SK-N-SH (cell line): ENCODE measurements at regions not wholly inside any gene's neighbourhood (a gene's known extent, or its start where the extent isn't known, plus 50 kb on each side); places are given as distances from the start of the nearest gene placed in this dataset.

ENCODE experiments used
- CTCF ChIA-PET: fragments of 300-600, 350-600 bp; formaldehyde crosslinking; extraction: SDS; loops from one replicate; lab custom pipeline; 2021; lab: Yijun Ruan, JAX
- POLR2A ChIA-PET: fragments of 350-600 bp; sonication (Branson Sonifier 250); formaldehyde crosslinking; extraction: SDS; loops from one replicate; lab custom pipeline; 2020; ENCODE audit warnings: antibody characterized with exemption, inconsistent platforms; lab: Yijun Ruan, JAX
- DNase-seq: peaks from one replicate; pipeline ENCODE4 v3.0.0; 2012
- H2AFZ ChIP-seq: fragments of 200-600 bp; sonication (generic); 2 replicates; pipeline ENCODE4 v1.8.1; 2016; ENCODE audit warnings: antibody characterized with exemption, mild to moderate bottlenecking, low read depth
- H3F3A ChIP-seq: fragments of 200-600 bp; sonication (generic); replicated peaks from 2 replicates; pipeline ENCODE3; 2016; ENCODE audit warnings: antibody characterized with exemption, mild to moderate bottlenecking; ENCODE audit not compliant: insufficient read depth
- H3K27ac ChIP-seq, 2 experiments: fragments of 200-500 bp in 1 of 2; fragments of 200-600 bp in 1 of 2; sonication (Bioruptor generic) in 1 of 2; sonication (generic), shearing (Covaris generic) in 1 of 2; 2 replicates each; pipeline versions ENCODE4 v1.5.1 to v1.6.1; 2014 to 2016; ENCODE audit warnings: low read depth in 2 of 2, inconsistent platforms in 1 of 2, low read length in 1 of 2, mild to moderate bottlenecking in 1 of 2, mixed read lengths in 1 of 2
- H3K27me3 ChIP-seq: fragments of 200-600 bp; sonication (generic), shearing (Covaris generic); 2 replicates; pipeline ENCODE4 v1.6.1; 2016; ENCODE audit warnings: mixed run types; ENCODE audit not compliant: insufficient read depth
- H3K36me3 ChIP-seq, 2 experiments: fragments of 200-500 bp in 1 of 2; fragments of 200-600 bp in 1 of 2; sonication (Bioruptor generic) in 1 of 2; sonication (generic) in 1 of 2; replicated peaks in 1 of 2; 2 replicates each; pipeline versions ENCODE3 to v1.5.1; 2014 to 2016; ENCODE audit warnings: low read length in 1 of 2, mild to moderate bottlenecking in 1 of 2; ENCODE audit not compliant: insufficient read depth in 2 of 2, control insufficient read depth in 1 of 2
- H3K4me1 ChIP-seq, 2 experiments: fragments of 200-500 bp in 1 of 2; fragments of 200-600 bp in 1 of 2; sonication (Bioruptor generic) in 1 of 2; sonication (generic), shearing (Covaris generic) in 1 of 2; 2 replicates each; pipeline versions ENCODE4 v1.5.1 to v1.6.1; 2014 to 2016; ENCODE audit warnings: low read depth in 1 of 2, low read length in 1 of 2, mixed run types in 1 of 2; ENCODE audit not compliant: insufficient read depth in 2 of 2, control insufficient read depth in 1 of 2
- H3K4me2 ChIP-seq: fragments of 200-600 bp; sonication (generic), shearing (Covaris generic); 2 replicates; pipeline ENCODE4 v1.6.1; 2017; ENCODE audit warnings: mixed run types
- H3K4me3 ChIP-seq, 2 experiments: fragments of 200-500 bp in 1 of 2; fragments of 200-600 bp in 1 of 2; sonication (Bioruptor generic) in 1 of 2; sonication (generic), shearing (Covaris generic) in 1 of 2; 2 replicates each; pipeline versions ENCODE4 v1.5.1 to v1.8.1; 2014 to 2016; ENCODE audit warnings: low read depth in 2 of 2, inconsistent platforms in 1 of 2, low read length in 1 of 2, mild to moderate bottlenecking in 1 of 2, mixed read lengths in 1 of 2, moderate library complexity in 1 of 2
- H3K79me2 ChIP-seq: fragments of 200-600 bp; sonication (generic); 2 replicates; pipeline ENCODE4 v1.8.1; 2017; ENCODE audit warnings: mild to moderate bottlenecking; ENCODE audit not compliant: insufficient read depth
- H3K9ac ChIP-seq: fragments of 200-600 bp; sonication (generic); 2 replicates; pipeline ENCODE4 v1.6.1; 2017; ENCODE audit warnings: mixed run types
- H3K9me2 ChIP-seq: fragments of 200-600 bp; sonication (generic); 2 replicates; pipeline ENCODE4 v1.6.1; 2017; ENCODE audit warnings: mixed run types
- H3K9me3 ChIP-seq: fragments of 200-600 bp; sonication (generic); 2 replicates; pipeline ENCODE4 v1.6.1; 2017; ENCODE audit warnings: mixed run types, mild to moderate bottlenecking, moderate library complexity
- H4K20me1 ChIP-seq: fragments of 200-600 bp; sonication (generic); 2 replicates; pipeline ENCODE4 v1.6.1; 2017; ENCODE audit warnings: mild to moderate bottlenecking, mixed run types; ENCODE audit not compliant: insufficient read depth
- CHD2 ChIP-seq: fragments of 150-350 bp; IDR thresholded peaks from 2 replicates; pipeline ENCODE4 v1.6.1; 2018; ENCODE audit warnings: low read length; ENCODE audit not compliant: partially characterized antibody
- EZH2phosphoT487 ChIP-seq: fragments of 200-600 bp; sonication (generic); IDR thresholded peaks from 2 replicates; pipeline ENCODE4 v1.6.1; 2017; ENCODE audit warnings: low read depth, mixed run types, mild to moderate bottlenecking, antibody characterized with exemption, moderate library complexity, borderline replicate concordance
- FOXJ3 ChIP-seq: sonication (generic); formaldehyde crosslinking; IDR thresholded peaks from 2 replicates; pipeline ENCODE4 v1.5.1; 2020; ENCODE audit warnings: mild to moderate bottlenecking, missing genetic modification reagents
- FOXM1 ChIP-seq: IDR thresholded peaks from 2 replicates; pipeline ENCODE4 v1.4.0; 2012; ENCODE audit warnings: low read depth, mild to moderate bottlenecking
- MXI1 ChIP-seq: IDR thresholded peaks from 2 replicates; pipeline ENCODE4 v1.6.1; 2012; ENCODE audit warnings: mild to moderate bottlenecking, low read depth, low read length, improper control_type of control experiment
- POLR2AphosphoS5 ChIP-seq: IDR thresholded peaks from 2 replicates; pipeline ENCODE4 v1.6.1; 2012; ENCODE audit warnings: low read depth, low read length
- RAD21 ChIP-seq: IDR thresholded peaks from 2 replicates; pipeline ENCODE4 v1.6.1; 2012; ENCODE audit warnings: mild to moderate bottlenecking, low read length
- RFX5 ChIP-seq: IDR thresholded peaks from 2 replicates; pipeline ENCODE4 v1.6.1; 2012; ENCODE audit warnings: mild to moderate bottlenecking, improper control_type of control experiment, low read length
- RXRA ChIP-seq: IDR thresholded peaks from 2 replicates; pipeline ENCODE4 v1.4.0; 2012; ENCODE audit warnings: low read depth, mild to moderate bottlenecking, borderline replicate concordance
- SMC3 ChIP-seq: IDR thresholded peaks from 2 replicates; pipeline ENCODE4 v1.6.1; 2012; ENCODE audit warnings: low read depth, low read length, improper control_type of control experiment
- USF1 ChIP-seq: IDR thresholded peaks from 2 replicates; pipeline ENCODE4 v1.4.0; 2012; ENCODE audit warnings: low read depth, borderline replicate concordance
- WGBS: methylation state at CpG from one replicate; pipeline ENCODE4 v1.1.6; 2017; ENCODE audit warnings: low lambda C conversion rate; 5-methylcytosine and 5-hydroxymethylcytosine counted together
- TF ChIP-seq, protein P1 (sequence below): IDR thresholded peaks from 2 replicates; pipeline ENCODE4; 2012

DNA sequence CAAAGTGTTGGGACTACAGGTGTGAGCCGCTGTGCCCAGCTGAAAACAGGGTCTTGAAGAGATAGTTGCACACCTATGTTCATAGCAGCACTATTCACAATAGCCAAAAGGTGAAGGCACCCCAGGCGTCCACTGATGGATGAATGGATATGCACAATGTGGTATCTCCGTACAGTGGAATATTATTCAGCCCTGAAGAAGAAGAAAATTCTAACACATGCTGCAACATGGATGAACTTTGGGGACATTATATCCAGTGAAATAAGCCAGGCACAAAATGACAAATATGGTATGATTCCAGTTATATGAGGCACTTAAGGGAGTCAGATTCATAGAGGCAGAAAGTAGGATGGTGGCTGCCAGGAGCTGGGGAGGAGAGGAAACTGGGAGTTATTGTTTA lies 137.6 kb upstream of the WNT4 start:
- 62% methylated on average over 3 of the region's 3 CpGs for WGBS
- H3K79me2 ChIP-seq: no peaks in the 10 kb centered on the region
- H3K4me1 ChIP-seq: peaks cover 0 to 2% of the 10 kb centered on the region in 2 experiments; a peak in 1 of 4 replicates
- H3K27ac ChIP-seq: no peak overlapping the region
- ChIA-PET CTCF (interaction anchor here (7.9 kb wide), 1 partner anchor 16 kb away, joined by 78 read pairs; no protein-coding TSS in a partner anchor), POLR2A (no interaction called here)
- no peak overlapping the region for H3K4me3 ChIP-seq
- H3K27me3 ChIP-seq: 0 out of 2 replicates have a peak, but pooled peaks cover 6% of the 10 kb centered on the region
- H3F3A ChIP-seq: no peaks in the 10 kb centered on the region
- TF ChIP-seq RAD21 (no peak), POLR2AphosphoS5 (no peak), FOXJ3 (CRISPR knock-in tag) (no peak), FOXM1 (no peak), CHD2 (no peak)
- TF ChIP-seq, protein P1, sequence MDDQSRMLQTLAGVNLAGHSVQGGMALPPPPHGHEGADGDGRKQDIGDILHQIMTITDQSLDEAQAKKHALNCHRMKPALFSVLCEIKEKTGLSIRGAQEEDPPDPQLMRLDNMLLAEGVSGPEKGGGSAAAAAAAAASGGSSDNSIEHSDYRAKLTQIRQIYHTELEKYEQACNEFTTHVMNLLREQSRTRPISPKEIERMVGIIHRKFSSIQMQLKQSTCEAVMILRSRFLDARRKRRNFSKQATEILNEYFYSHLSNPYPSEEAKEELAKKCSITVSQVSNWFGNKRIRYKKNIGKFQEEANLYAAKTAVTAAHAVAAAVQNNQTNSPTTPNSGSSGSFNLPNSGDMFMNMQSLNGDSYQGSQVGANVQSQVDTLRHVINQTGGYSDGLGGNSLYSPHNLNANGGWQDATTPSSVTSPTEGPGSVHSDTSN: no peak
- no peak overlapping the region for H3K9ac ChIP-seq
- no peak for DNase-seq
- H2AFZ ChIP-seq: no peak overlapping the region
- H3K9me2 ChIP-seq: no peaks in the 10 kb centered on the region
- no peak overlapping the region for H3K4me2 ChIP-seq
- no peaks in the 10 kb centered on the region for H4K20me1 ChIP-seq
- H3K36me3 ChIP-seq: no peaks in the 10 kb centered on the region
- no peaks in the 10 kb centered on the region for H3K9me3 ChIP-seq

DNA sequence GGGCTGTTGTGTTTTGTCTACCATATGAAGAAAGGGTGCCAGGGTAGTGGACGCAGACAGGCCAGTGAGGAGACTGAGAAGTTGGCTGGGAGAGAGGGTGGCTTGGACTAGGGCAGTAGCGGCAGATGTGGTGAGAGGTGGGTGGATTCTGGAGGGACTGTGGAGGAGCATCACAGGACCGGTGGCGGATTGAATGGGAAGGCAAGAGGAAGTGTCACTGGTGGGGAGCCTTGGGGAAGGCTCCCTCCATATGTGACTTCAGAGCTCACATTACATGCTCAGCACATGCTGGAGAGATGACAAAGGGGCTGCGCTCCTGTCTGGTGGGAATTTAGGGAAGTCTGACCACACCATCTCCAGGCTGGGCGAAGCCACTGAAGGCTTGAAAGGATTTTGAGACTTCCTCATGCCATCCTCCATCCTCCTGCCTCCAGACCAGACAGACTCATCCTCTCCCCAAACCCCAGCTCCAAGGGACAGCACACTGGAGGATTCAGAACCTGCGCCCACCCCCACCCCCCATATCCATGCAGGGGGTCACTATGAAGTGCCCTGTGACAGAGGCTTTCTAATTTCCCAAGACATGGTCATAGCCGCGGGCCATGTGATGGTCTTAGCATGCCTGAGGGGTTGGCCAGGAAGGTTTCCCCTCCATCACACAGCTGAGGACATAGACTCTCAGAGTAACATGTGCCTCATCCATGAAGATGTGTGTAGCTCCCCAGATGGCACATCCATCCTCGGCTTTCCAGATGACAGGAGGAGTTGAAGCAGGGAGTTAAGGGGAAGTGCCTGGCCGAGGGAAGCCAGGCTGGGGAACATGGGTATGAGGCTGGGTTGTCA lies 138.8 kb upstream of the WNT4 start:
- no peaks in the 10 kb centered on the region for H4K20me1 ChIP-seq
- no peak for DNase-seq
- no peak overlapping the region for H2AFZ ChIP-seq
- no peak for TF ChIP-seq EZH2phosphoT487
- TF ChIP-seq SMC3: no peak
- TF ChIP-seq RXRA: no peak
- no peak for TF ChIP-seq RFX5
- TF ChIP-seq CHD2: no peak
- TF ChIP-seq MXI1: no peak
- no peak for TF ChIP-seq USF1
- TF ChIP-seq RAD21: no peak
- H3K27ac ChIP-seq: no peak overlapping the region
- no peaks in the 10 kb centered on the region for H3K4me1 ChIP-seq
- H3K79me2 ChIP-seq: no peaks in the 10 kb centered on the region
- CTCF ChIA-PET: interaction anchor here (1.1 to 1.5 kb wide), 4 partner anchors 16 to 246 kb away, joined by 3 to 8 read pairs (median 3); no protein-coding TSS in a partner anchor
- POLR2A ChIA-PET: no interaction called here
- no peak overlapping the region for H3K9ac ChIP-seq
- H3K9me3 ChIP-seq: no peaks in the 10 kb centered on the region
- H3K9me2 ChIP-seq: no peaks in the 10 kb centered on the region
- no peak overlapping the region for H3K4me2 ChIP-seq
- H3K4me3 ChIP-seq: no peak overlapping the region
- H3F3A ChIP-seq: no peaks in the 10 kb centered on the region
- 0 out of 2 replicates have a peak, but pooled peaks cover 6% of the 10 kb centered on the region for H3K27me3 ChIP-seq
- no peaks in the 10 kb centered on the region for H3K36me3 ChIP-seq
- 65% methylated on average over 9 of the region's 11 CpGs for WGBS
